PC-3 (cell line): ENCODE measurements at regions not wholly inside any gene's neighbourhood (a gene's known extent, or its start where the extent isn't known, plus 50 kb on each side); places are given as distances from the start of the nearest gene placed in this dataset.

Experiments used
- CTCF ChIP-seq: fragments of 300-600 bp; sonication (generic); conservative IDR thresholded peaks from 2 replicates; pipeline ENCODE4 v1.5.1; 2017; ENCODE audit warnings: antibody characterized with exemption, low read depth, mild to moderate bottlenecking, low read length
- EZH2 ChIP-seq: fragments of 300-600 bp; sonication (generic); IDR thresholded peaks from one replicate; pipeline ENCODE4 v1.6.1; 2017; ENCODE audit warnings: antibody characterized with exemption, mild to moderate bottlenecking, low read length; ENCODE audit not compliant: unreplicated experiment

- TF ChIP-seq CTCF = no peak
- no peak for TF ChIP-seq EZH2
These were observed 304.5 kb upstream of the ROPN1 start for GRCh38 chr3:124296406-124296805.
